ENCODE measurements at regions not wholly inside any gene's neighbourhood (a gene's known extent, or its start where the extent isn't known, plus 50 kb on each side); places are given as distances from the start of the nearest gene placed in this dataset.
"Not testable (repeated sequence)": the region's sequence is repeated elsewhere in the genome, so short reads cannot be mapped to it uniquely, and the experiment has no call there.

- DNase-seq, result no peak
These were observed 98.0 kb upstream of the ELMO1 start for GRCh38 chr7:37546677-37547076.

DNA sequence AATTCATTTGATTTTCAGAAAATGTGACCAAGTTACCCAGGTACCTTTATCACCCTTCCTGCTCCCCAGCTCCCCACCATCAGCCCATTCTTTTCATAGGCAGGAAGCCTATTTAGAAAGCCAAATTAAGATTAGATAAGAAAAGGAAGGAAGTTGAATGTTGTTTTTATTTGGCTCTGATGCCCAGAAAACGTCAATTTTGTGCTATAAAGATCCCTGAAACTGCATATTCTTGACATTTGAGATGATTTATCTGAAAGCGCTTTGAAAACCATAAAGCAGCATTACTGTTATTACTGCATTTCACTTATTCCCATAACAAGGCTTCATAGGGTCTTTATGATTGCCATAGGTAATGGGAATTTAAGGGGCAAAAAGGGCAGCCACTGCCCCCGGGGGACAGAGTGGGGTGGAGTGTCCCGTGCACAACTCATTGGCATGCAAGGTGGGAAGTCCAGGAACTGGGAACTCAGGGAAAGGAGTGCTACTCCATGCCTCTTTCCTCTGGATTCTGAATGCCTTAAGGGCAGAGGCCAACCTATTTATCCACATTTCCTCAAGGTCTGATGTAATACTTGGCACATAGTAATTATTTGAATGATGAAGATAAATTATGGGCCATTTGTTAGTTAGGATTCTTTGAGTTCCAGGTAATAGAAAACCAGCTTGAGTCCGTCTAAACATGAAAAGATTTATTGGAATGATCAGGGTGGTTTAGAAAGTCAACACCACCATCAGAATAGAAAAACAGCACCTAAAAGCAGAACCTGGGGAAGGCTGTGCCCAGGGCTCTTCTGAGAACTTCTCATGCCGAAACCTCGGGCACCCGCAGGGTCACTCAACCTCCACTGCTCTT, 100.6 kb upstream of the ELMO1 start:
- DNase-seq, result no peak

DNA sequence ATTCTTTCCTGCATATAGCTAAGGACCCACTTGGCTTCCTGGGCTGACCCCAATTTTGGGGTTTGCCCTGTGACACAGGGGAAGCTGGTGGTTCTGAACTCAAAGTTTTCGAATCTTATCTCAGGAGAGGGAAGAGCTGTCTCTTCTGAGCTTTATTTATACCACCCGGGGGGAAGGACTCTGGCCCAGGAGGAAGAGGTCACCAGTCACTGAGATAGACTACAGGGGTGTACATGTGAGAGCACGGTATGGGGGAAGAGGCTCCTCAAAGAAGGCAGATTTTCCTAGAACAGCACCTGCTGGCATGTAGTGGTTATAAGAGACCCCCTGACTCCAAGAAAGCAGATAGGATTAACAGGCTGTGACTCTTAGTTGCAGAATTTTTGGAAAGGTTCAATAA, 101.8 kb upstream of the ELMO1 start:
- no peak for DNase-seq

GRCh38 chr7:37550872-37551271, 102.2 kb upstream of the ELMO1 start:
- no peak for DNase-seq

GRCh38 chr7:37552030-37552429, 103.4 kb upstream of the ELMO1 start:
- no peak for DNase-seq

DNA sequence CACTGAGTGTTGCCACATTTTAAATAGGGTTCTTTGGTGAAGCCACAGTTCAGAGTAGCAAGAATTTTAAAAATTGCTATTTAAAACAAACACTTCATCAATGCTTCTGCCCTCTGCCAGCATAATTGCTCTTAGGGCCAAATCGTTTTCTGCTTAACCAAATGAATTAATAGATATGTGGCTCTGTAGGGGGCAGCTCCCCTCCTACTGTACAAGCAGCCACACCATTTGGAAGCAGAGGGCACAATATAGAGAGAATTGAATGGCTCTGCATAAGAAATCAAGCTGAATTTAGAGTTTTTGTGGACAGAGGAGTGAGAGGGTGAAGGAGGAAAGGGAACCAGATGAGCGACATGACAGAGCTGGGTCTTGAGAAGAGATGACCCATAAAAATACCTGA, 103.8 kb upstream of the ELMO1 start:
- not testable (repeated sequence) for DNase-seq

GRCh38 chr7:37555528-37555927, 106.9 kb upstream of the ELMO1 start:
- DNase-seq, result no peak

DNA sequence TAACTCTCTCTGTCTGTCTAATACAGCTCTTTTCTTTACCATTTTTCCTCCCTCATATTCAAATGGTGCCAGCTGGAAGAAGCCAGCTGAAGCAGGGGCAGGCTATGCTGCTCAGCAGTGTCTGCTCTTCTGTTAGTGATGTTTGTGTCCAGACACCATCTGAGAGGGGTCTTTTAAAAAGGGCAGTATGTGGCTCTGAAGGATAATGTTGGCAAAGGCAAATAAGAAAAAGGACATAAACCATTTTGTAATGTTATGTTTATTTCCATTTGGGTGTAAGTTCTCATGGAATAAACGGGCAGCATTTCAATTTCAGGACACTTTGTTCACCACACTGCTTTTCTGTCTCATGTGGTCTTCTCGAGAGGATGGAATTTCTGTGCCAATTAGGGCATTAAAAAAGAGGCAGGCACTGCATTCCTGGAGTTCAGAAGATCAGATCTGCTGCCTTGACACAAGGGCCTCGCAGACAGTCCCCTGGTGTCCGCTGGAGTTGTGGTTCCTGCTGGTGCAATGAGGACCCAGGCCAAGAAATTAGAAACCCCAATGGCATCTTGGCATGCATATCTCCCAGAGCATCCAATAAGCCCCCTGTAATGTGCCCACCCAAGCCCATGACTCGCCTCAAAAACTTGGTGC, 109.0 kb upstream of the ELMO1 start:
- no peak for DNase-seq

DNA sequence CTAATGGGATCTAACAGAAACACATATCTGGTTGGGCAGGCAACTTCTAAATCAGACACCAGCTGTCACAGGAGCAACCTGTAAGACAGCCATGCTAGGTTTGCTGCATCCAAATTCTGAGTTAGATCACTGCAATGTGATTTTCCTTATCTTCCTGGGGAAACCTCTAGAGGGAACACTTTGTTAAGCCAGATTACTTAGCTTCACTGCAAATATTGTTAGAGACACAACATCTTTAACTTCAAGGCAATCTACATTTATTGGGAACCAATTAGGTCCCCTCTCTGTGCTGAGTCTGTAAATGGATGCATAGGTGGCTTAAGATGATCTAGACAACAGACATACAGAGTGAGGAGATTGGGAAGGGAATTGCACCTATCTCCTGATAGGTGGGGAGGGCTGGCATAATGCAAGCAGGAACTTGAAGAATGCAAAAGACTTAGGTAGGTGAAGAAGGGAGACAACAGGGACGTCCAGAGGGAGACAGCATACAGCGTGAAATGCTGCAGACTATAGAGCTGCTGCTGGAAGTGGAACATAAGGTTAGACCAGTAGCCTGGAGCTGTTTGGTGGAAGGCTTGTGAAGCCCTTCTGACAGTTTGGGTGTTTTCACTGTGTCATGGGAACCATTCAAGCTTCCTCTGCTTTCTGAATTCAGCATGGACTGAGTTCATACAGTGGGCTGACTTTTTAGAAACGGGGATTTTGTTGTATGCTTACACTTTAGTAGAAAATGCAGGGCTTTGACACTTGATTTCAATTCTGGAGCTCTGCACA, 109.8 kb upstream of the ELMO1 start:
- no peak for DNase-seq

- no peak for DNase-seq
These were observed 113.4 kb upstream of the GPR141 start for GRCh38 chr7:37570145-37570544.

- no peak for DNase-seq
These were observed 111.8 kb upstream of the GPR141 start for GRCh38 chr7:37571806-37572205.

DNA sequence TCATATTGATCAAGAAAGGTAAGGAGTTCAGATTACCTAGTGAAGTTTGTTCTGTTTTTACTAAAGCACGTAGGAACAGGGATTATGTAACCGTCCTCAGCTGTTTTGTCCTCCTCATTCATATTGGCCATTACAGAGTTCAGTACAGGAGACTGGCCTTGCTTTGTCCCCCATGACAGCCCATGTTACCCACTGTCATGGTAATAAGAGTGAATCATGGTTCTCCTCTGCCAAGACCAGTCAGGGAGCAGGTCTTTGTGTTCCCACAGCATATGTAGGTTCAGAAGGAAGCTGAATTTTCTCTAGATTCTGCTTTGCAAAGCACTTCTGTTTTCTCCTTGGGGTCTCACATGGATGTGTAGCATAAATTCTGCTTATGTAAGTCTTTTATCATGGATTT, 106.2 kb upstream of the GPR141 start:
- no peak for DNase-seq

DNA sequence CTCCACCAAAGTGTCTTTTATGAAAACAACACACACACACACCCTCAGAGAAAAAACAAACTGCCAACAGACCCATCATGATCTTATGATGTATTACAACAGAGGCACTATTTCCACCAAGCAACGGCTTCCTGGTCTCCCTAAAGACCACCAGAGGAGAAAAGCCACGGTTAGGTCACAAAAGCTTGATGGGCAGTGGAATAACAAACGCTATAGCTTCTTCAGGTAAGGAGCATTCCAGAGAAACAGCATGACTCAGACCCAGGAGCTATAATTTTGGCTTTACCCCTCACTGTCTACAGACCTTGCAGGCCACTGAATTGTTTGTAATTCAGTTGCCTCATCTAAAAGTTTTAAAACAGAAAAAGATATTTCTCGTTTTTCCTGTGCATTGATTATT, 105.7 kb upstream of the GPR141 start:
- DNase-seq, result no peak

DNA sequence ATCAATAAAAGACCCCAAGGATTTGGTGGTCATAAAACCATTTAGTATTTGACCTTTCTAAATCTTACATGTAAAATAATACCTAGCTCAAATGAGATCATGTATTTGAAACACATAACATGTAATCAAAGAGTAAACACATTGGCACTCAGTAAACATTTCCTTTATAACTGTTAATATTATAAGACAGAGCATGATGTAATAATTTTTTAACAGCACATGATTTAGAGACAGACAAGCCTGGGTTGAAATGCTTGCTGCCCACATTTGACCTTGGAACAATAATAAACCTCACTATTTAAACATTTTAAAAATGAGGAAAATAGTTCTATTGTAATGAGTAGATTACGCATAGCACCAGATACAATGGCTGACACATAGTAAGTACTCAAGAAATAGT, 105.2 kb upstream of the GPR141 start:
- no peak for DNase-seq

GRCh38 chr7:37580376-37580775, 103.2 kb upstream of the GPR141 start:
- DNase-seq, result peak in 1 of 51 donors; percentile 5

GRCh38 chr7:37584651-37585463, 98.7 kb upstream of the GPR141 start:
- DNase-seq, result peak in 1 of 51 donors; percentile 2

DNA sequence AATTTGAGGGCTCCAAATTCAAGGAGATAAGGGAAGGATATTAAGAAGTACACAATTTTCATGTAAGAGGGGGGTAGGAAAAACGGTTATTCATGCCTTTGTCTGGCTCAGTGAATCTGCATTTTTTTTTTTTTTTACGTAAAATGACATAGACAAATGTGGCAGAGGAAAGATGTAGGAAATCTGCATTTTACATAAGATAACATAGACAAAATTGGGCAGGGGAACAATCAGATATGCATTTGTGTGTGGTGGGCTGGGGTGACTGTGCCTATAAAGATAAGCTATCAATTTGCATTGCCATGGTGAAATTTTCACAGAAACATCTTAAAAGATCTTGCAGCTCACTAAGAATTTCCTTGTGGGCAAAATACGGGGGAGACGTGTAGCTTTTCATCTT, 92.7 kb upstream of the GPR141 start:
- DNase-seq, result no peak

GRCh38 chr7:37592366-37592765, 91.2 kb upstream of the GPR141 start:
- no peak for DNase-seq

DNA sequence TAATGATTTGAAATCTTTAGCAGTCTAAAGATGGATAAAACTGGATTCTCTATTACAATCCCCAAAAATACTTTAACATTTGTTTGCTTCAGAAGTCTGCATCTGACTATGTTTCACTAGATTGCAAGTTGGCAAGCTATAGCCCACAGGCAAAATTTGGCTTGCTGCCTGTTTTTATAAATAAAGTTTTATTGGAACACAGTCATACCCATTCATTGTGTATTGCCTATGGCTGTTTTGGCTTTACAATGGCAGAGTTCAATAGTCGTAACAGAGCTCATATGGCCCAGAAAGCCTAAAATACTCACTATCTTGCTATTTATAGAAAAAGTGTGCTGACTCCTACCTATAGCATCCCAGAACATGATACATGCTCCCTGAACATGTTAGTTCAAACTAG, 89.0 kb upstream of the GPR141 start:
- no peak for DNase-seq

DNA sequence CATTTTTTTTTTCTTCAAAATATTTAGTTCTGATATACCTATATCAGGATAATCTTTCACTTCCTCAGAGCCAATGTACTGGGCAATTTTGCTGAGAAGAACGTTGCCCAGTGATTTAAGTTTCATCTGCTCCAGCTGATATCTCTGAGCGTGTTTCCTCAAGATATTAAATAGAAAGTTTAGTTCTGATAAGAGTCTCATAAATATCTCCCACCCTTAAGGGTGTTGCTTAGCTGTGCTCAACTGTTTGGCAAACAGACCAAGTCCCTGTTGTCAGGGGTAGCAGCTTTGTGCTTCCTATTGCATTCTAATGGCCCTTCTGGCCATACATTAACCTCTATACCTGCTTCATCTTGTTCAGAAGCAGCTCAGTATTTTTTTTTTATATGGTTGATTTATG, 84.7 kb upstream of the GPR141 start:
- DNase-seq, result no peak

DNA sequence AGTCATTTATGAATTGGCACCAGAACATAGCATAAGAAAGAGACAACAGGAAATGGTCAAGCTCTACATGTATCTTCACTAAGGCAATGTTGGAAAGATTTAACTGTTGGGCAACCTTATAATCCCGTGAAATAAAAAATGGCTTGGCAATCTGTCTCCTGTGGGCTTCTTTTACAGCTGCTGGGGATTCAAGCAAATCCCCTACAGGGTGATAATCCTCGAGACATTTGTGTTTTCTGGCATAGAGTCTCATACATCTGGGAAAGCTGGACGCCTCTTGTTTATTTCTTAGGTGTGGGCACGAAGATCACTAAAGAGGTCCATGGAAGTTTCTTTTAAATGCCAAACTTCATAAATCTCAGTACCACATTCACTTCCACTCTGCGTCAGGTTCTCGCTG, 82.2 kb upstream of the GPR141 start:
- DNase-seq, result no peak

GRCh38 chr7:37604078-37604477, 79.5 kb upstream of the GPR141 start:
- DNase-seq, result no peak
